OCI-LY3 (cell line): ENCODE measurements at regions not wholly inside any gene's neighbourhood (a gene's known extent, or its start where the extent isn't known, plus 50 kb on each side); places are given as distances from the start of the nearest gene placed in this dataset.

Source experiments
- EZH2phosphoT487 ChIP-seq: fragments of 200-600 bp; shearing (Covaris generic); IDR thresholded peaks from 2 replicates; pipeline ENCODE4 v1.6.1; 2018; ENCODE audit warnings: antibody characterized with exemption, mixed run types, low read depth
- TF ChIP-seq, protein P1 (sequence below): fragments of 200-600, 300-600 bp; sonication (generic); IDR thresholded peaks from 2 replicates; pipeline ENCODE4 v1.5.1; 2014; ENCODE audit warnings: antibody characterized with exemption, low read length, low read depth

DNA sequence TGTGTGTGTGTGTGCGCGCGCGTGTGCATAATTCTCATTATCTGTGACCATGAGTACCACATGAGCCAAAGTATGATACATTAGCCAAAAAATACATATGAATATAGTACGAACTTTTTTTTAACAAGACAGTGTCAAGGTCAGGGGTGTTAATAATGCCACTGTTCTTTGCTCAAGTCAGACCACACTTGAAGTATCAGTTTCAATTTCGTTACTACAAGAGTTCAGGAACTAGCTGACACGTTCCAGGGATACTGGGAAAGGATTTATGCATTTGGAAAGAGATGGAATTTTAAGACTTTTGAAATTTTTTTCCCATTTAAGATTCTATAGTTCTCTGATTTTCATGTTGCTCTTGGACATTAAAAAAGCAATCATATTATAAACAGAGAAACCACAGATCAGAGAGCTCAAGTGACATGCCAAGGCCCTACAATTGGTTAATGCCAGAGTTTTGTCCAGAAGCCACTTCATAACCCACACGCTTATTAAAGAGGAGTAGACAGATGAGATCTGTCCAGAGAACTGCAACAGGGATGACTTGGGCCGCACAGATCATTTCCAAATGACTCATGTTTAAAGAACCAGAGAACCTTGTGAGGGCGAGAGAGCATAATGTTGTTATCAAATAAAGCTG lies 718.8 kb upstream of the SGCG start:
- TF ChIP-seq, protein P1, sequence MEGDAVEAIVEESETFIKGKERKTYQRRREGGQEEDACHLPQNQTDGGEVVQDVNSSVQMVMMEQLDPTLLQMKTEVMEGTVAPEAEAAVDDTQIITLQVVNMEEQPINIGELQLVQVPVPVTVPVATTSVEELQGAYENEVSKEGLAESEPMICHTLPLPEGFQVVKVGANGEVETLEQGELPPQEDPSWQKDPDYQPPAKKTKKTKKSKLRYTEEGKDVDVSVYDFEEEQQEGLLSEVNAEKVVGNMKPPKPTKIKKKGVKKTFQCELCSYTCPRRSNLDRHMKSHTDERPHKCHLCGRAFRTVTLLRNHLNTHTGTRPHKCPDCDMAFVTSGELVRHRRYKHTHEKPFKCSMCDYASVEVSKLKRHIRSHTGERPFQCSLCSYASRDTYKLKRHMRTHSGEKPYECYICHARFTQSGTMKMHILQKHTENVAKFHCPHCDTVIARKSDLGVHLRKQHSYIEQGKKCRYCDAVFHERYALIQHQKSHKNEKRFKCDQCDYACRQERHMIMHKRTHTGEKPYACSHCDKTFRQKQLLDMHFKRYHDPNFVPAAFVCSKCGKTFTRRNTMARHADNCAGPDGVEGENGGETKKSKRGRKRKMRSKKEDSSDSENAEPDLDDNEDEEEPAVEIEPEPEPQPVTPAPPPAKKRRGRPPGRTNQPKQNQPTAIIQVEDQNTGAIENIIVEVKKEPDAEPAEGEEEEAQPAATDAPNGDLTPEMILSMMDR: no peak
- TF ChIP-seq EZH2phosphoT487: no peak
